ENCODE measurements at regions not wholly inside any gene's neighbourhood (a gene's known extent, or its start where the extent isn't known, plus 50 kb on each side); places are given as distances from the start of the nearest gene placed in this dataset.

- TF ChIP-seq POLR2A (IDR thresholded peaks at IDR 0.05) (no peak), EP300 (IDR thresholded peaks at IDR 0.05) (no peak)
- TF ChIP-seq, protein P1, sequence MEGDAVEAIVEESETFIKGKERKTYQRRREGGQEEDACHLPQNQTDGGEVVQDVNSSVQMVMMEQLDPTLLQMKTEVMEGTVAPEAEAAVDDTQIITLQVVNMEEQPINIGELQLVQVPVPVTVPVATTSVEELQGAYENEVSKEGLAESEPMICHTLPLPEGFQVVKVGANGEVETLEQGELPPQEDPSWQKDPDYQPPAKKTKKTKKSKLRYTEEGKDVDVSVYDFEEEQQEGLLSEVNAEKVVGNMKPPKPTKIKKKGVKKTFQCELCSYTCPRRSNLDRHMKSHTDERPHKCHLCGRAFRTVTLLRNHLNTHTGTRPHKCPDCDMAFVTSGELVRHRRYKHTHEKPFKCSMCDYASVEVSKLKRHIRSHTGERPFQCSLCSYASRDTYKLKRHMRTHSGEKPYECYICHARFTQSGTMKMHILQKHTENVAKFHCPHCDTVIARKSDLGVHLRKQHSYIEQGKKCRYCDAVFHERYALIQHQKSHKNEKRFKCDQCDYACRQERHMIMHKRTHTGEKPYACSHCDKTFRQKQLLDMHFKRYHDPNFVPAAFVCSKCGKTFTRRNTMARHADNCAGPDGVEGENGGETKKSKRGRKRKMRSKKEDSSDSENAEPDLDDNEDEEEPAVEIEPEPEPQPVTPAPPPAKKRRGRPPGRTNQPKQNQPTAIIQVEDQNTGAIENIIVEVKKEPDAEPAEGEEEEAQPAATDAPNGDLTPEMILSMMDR (IDR thresholded peaks at IDR 0.05): no peak
- Histone ChIP-seq H3K9me3 (no peaks in the 10 kb centered on the region), H3K36me3 (no peaks in the 10 kb centered on the region), H3K4me3 (no peak overlapping the region), H3K4me1 (no peaks in the 10 kb centered on the region), H3K27ac (no peak overlapping the region), H3K27me3 (peaks cover 0 to 4% of the 10 kb centered on the region in 2 donors)
- 58 to 81% methylated on average over 3 of the region's 3 CpGs for WGBS, 2 donors
- DNase-seq (ENCODE audit: low spot score in 2 of 2): no peak
Observed at GRCh38 chrX:113369056-113369455, 528.4 kb upstream of the AMOT start.

DNA sequence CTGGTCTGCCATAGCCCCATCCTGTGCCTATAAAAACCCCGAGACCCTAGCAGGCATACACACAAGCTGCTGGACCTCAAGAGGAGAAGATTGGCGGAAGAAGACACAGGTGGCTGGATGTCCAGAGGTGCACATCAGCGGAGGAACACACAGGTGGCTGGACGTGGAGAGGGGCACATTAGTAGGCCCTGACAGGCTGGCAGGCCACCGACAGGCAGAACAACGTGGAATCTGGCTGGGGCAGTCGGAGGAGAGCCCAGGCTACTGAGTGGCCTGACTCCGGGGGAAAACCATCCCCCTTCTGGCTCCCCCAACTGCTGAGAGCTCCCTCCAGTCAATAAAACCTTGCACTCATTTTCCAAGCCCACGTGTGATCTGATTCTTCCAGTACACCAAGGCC lies 512.5 kb upstream of the AMOT start:
- TF ChIP-seq, protein P1 (IDR thresholded peaks at IDR 0.05): no peak
- no peak for TF ChIP-seq POLR2A (IDR thresholded peaks at IDR 0.05)
- no peak for TF ChIP-seq EP300 (IDR thresholded peaks at IDR 0.05)
- 68 to 85% methylated on average over 8 to 9 of the region's 9 CpGs for WGBS, 2 donors
- H3K4me1 ChIP-seq: no peaks in the 10 kb centered on the region
- no peak overlapping the region for H3K27ac ChIP-seq
- H3K9me3 ChIP-seq: no peaks in the 10 kb centered on the region
- no peak overlapping the region for H3K4me3 ChIP-seq
- peaks cover 0 to 4% of the 10 kb centered on the region in 2 donors for H3K27me3 ChIP-seq
- H3K36me3 ChIP-seq: no peaks in the 10 kb centered on the region
- DNase-seq (ENCODE audit: low spot score in 2 of 2): no peak

GRCh38 chrX:113330416-113330815 lies 489.8 kb upstream of the AMOT start:
- no peak for TF ChIP-seq EP300 (IDR thresholded peaks at IDR 0.05)
- TF ChIP-seq, protein P1 (IDR thresholded peaks at IDR 0.05): no peak
- TF ChIP-seq POLR2A (IDR thresholded peaks at IDR 0.05): no peak
- no peak for DNase-seq (ENCODE audit: low spot score in 2 of 2)
- H3K4me1 ChIP-seq: no peaks in the 10 kb centered on the region

GRCh38 chrX:113315927-113316326 lies 475.3 kb upstream of the AMOT start:
- 60 to 86% methylated on average over 2 of the region's 2 CpGs for WGBS, 2 donors
- DNase-seq (ENCODE audit: low spot score in 2 of 2): no peak
- Histone ChIP-seq H3K27me3 (no peaks in the 10 kb centered on the region), H3K36me3 (no peaks in the 10 kb centered on the region), H3K9me3 (no peaks in the 10 kb centered on the region), H3K27ac (no peak overlapping the region), H3K4me1 (no peaks in the 10 kb centered on the region), H3K4me3 (no peak overlapping the region)
- TF ChIP-seq, protein P1 (IDR thresholded peaks at IDR 0.05): no peak
- TF ChIP-seq POLR2A (IDR thresholded peaks at IDR 0.05) (no peak), EP300 (IDR thresholded peaks at IDR 0.05) (no peak)

More at GRCh38 chrX:113330416-113330815, 489.8 kb upstream of the AMOT start:
- no peaks in the 10 kb centered on the region for H3K9me3 ChIP-seq
- no peak overlapping the region for H3K4me3 ChIP-seq
- no peaks in the 10 kb centered on the region for H3K27me3 ChIP-seq
- H3K36me3 ChIP-seq: no peaks in the 10 kb centered on the region
- no peak overlapping the region for H3K27ac ChIP-seq

- no peak overlapping the region for H3K4me3 ChIP-seq
- peaks cover 0 to 16% of the 10 kb centered on the region in 2 donors for H3K27me3 ChIP-seq
- H3K27ac ChIP-seq: no peak overlapping the region
- H3K36me3 ChIP-seq: no peaks in the 10 kb centered on the region
- H3K4me1 ChIP-seq: no peaks in the 10 kb centered on the region
- H3K9me3 ChIP-seq: no peaks in the 10 kb centered on the region
- TF ChIP-seq, protein P1 (IDR thresholded peaks at IDR 0.05): no peak
- TF ChIP-seq POLR2A (IDR thresholded peaks at IDR 0.05) (no peak), EP300 (IDR thresholded peaks at IDR 0.05) (no peak)
- DNase-seq (ENCODE audit: low spot score in 2 of 2): no peak
- 17 to 71% methylated on average over 1 of the region's 1 CpG for WGBS, 2 donors
Observed at GRCh38 chrX:113305496-113305895, 464.9 kb upstream of the AMOT start.

Measured in tibial nerve (tissue), 4 donors.